Breast epithelium (tissue), 4 donors: ENCODE measurements at regions not wholly inside any gene's neighbourhood (a gene's known extent, or its start where the extent isn't known, plus 50 kb on each side); places are given as distances from the start of the nearest gene placed in this dataset.

Source experiments
- DNase-seq, 2 donors: peaks; one replicate each; pipeline ENCODE4 v3.0.0-alpha.2; 2019; ENCODE audit warnings: low spot score in 2 of 2
- H3K27ac ChIP-seq, 2 donors: fragments of 200-600 bp; sonication (generic) in 1 of 2; one replicate each; pipeline ENCODE4 v1.5.1; 2016 to 2019; ENCODE audit warnings: mild to moderate bottlenecking in 1 of 2
- H3K27me3 ChIP-seq, 2 donors: fragments of 200-600 bp; sonication (generic) in 1 of 2; one replicate each; pipeline versions ENCODE4 v1.5.1 to v1.6.0; 2017 to 2019; ENCODE audit warnings: control low read depth in 1 of 2, mild to moderate bottlenecking in 1 of 2
- H3K36me3 ChIP-seq: fragments of 200-600 bp; one replicate; pipeline ENCODE4 v1.5.1; 2019
- H3K4me1 ChIP-seq, 2 donors: fragments of 200-600 bp; sonication (generic); one replicate each; pipeline ENCODE4 v1.5.1; 2016 to 2019; ENCODE audit warnings: control low read depth in 1 of 2
- H3K4me3 ChIP-seq, 3 donors: fragments of 200-600 bp; sonication (generic); 1 replicate in 2 of 3; 2 replicates in 1 of 3; pipeline ENCODE4 v1.5.1; 2016 to 2019; ENCODE audit warnings: mild to moderate bottlenecking in 3 of 3, moderate library complexity in 2 of 3
- H3K9me3 ChIP-seq, 2 donors: fragments of 200-600 bp; sonication (generic) in 1 of 2; one replicate each; pipeline ENCODE4 v1.5.1; 2016 to 2019; ENCODE audit warnings: control low read depth in 1 of 2
- CTCF ChIP-seq, 3 donors: fragments of 450-650 bp; IDR thresholded peaks; one replicate each; pipeline ENCODE4 v1.5.1; 2016 to 2017; ENCODE audit warnings: antibody characterized with exemption in 3 of 3, mild to moderate bottlenecking in 3 of 3, moderate library complexity in 3 of 3
- POLR2A ChIP-seq: fragments of 450-650 bp; IDR thresholded peaks from one replicate; pipeline ENCODE4 v1.6.1; 2016; ENCODE audit warnings: antibody characterized with exemption, mild to moderate bottlenecking, moderate library complexity
- POLR2AphosphoS5 ChIP-seq, 3 donors: sonication (generic); formaldehyde crosslinking; IDR thresholded peaks; one replicate each; pipeline ENCODE4 v1.6.1; 2017; ENCODE audit warnings: antibody characterized with exemption in 3 of 3
- intact Hi-C: fragments of 100-400 bp; cut with DNase I; formaldehyde crosslinking; loops from one replicate; pipeline ENCODE4 v1.15.1; 2023; ENCODE audit warnings: low total_unique reads

GRCh38 chr6:86477500-86478148 lies 459.7 kb upstream of the HTR1E start:
- Histone ChIP-seq H3K36me3 (no peaks in the 10 kb centered on the region), H3K9me3 (no peaks in the 10 kb centered on the region), H3K4me1 (no peaks in the 10 kb centered on the region), H3K4me3 (no peak overlapping the region), H3K27me3 (no peaks in the 10 kb centered on the region), H3K27ac (no peak overlapping the region)
- TF ChIP-seq POLR2AphosphoS5 (IDR thresholded peaks at IDR 0.05) (no peak), POLR2A (no peak), CTCF (IDR thresholded peaks at IDR 0.05) (no peak)
- intact Hi-C loops: no loop called here
- no peak for DNase-seq

- Histone ChIP-seq H3K4me1 (no peaks in the 10 kb centered on the region), H3K27ac (no peak overlapping the region), H3K27me3 (no peaks in the 10 kb centered on the region), H3K4me3 (no peak overlapping the region), H3K9me3 (no peaks in the 10 kb centered on the region), H3K36me3 (no peaks in the 10 kb centered on the region)
- intact Hi-C loops: no loop called here
- no peak for DNase-seq
- TF ChIP-seq POLR2A: no peak
- TF ChIP-seq CTCF (IDR thresholded peaks at IDR 0.05): no peak
- TF ChIP-seq POLR2AphosphoS5 (IDR thresholded peaks at IDR 0.05): no peak
Observed at GRCh38 chr6:86476311-86476710, 461.0 kb upstream of the HTR1E start.

- Histone ChIP-seq H3K9me3 (no peaks in the 10 kb centered on the region), H3K4me1 (no peaks in the 10 kb centered on the region), H3K27ac (no peak overlapping the region), H3K27me3 (no peaks in the 10 kb centered on the region), H3K36me3 (no peaks in the 10 kb centered on the region), H3K4me3 (no peak overlapping the region)
- no peak for TF ChIP-seq POLR2A
- TF ChIP-seq POLR2AphosphoS5 (IDR thresholded peaks at IDR 0.05): no peak
- TF ChIP-seq CTCF (IDR thresholded peaks at IDR 0.05): no peak
- DNase-seq: no peak
- intact Hi-C loops: no loop called here
Observed at GRCh38 chr6:86474081-86474480, 463.2 kb upstream of the HTR1E start.

GRCh38 chr6:86471791-86472190 lies 465.5 kb upstream of the HTR1E start:
- Histone ChIP-seq H3K27ac (no peak overlapping the region), H3K36me3 (no peaks in the 10 kb centered on the region), H3K4me1 (no peaks in the 10 kb centered on the region), H3K27me3 (no peaks in the 10 kb centered on the region), H3K4me3 (no peak overlapping the region), H3K9me3 (no peaks in the 10 kb centered on the region)
- no peak for TF ChIP-seq POLR2A
- no peak for TF ChIP-seq POLR2AphosphoS5 (IDR thresholded peaks at IDR 0.05)
- TF ChIP-seq CTCF (IDR thresholded peaks at IDR 0.05): no peak
- no peak for DNase-seq
- intact Hi-C loops: no loop called here

GRCh38 chr6:86459978-86460377 lies 477.4 kb upstream of the HTR1E start:
- Histone ChIP-seq H3K27ac (no peak overlapping the region), H3K4me3 (no peak overlapping the region), H3K27me3 (no peaks in the 10 kb centered on the region), H3K9me3 (peaks cover 0 to 4% of the 10 kb centered on the region in 2 donors), H3K36me3 (no peaks in the 10 kb centered on the region), H3K4me1 (no peaks in the 10 kb centered on the region)
- intact Hi-C loops: no loop called here
- TF ChIP-seq POLR2A (no peak), POLR2AphosphoS5 (IDR thresholded peaks at IDR 0.05) (no peak), CTCF (IDR thresholded peaks at IDR 0.05) (no peak)
- no peak for DNase-seq
